ENCODE measurements at regions not wholly inside any gene's neighbourhood (a gene's known extent, or its start where the extent isn't known, plus 50 kb on each side); places are given as distances from the start of the nearest gene placed in this dataset.

GRCh38 chr7:12821746-12822145, 134.3 kb downstream of the ARL4A start:
- no peak for TF ChIP-seq ATF3 (IDR thresholded peaks at IDR 0.05)
- no peak for TF ChIP-seq CTCF (IDR thresholded peaks at IDR 0.05 in 2 of 3, conservative IDR thresholded peaks at IDR 0.05 in 1 of 3; ENCODE audit: borderline replicate concordance in 1 of 3, insufficient read depth in 1 of 3, low read depth in 2 of 3, low read length in 2 of 3)
- TF ChIP-seq EZH2phosphoT487 (IDR thresholded peaks at IDR 0.05; ENCODE audit: borderline replicate concordance) = no peak
- no peak for TF ChIP-seq CBX3 (IDR thresholded peaks at IDR 0.05; ENCODE audit: low read depth)
- TF ChIP-seq POLR2A (IDR thresholded peaks at IDR 0.05; ENCODE audit: borderline replicate concordance, extremely low read depth, insufficient read depth, insufficient read length) = no peak
- TF ChIP-seq REST (IDR thresholded peaks at IDR 0.05; ENCODE audit: low read depth) = no peak
- TF ChIP-seq TCF7L2 (IDR thresholded peaks at IDR 0.05; ENCODE audit: borderline replicate concordance, extremely low read depth, insufficient read depth, insufficient read length) = no peak
- no peak for TF ChIP-seq POLR2AphosphoS5 (IDR thresholded peaks at IDR 0.05; ENCODE audit: low read depth, low read length)
- TF ChIP-seq SP1 (IDR thresholded peaks at IDR 0.05; ENCODE audit: low read depth) = no peak
- TF ChIP-seq EZH2 (IDR thresholded peaks at IDR 0.05) = no peak
- TF ChIP-seq MAX (IDR thresholded peaks at IDR 0.05) = no peak
- no peak for TF ChIP-seq RAD21 (IDR thresholded peaks at IDR 0.05; ENCODE audit: low read depth)

All from HCT116 (cell line).